GM12865 (cell line): ENCODE measurements at regions not wholly inside any gene's neighbourhood (a gene's known extent, or its start where the extent isn't known, plus 50 kb on each side); places are given as distances from the start of the nearest gene placed in this dataset.

Experiments used
- DNase-seq: peaks from one replicate; pipeline ENCODE4 v3.0.0; 2010; ENCODE audit warnings: low read depth
- H3K4me3 ChIP-seq: 2 replicates; pipeline ENCODE4 v1.5.1; 2011; ENCODE audit warnings: mild to moderate bottlenecking, low read depth, low read length, control low read depth
- CTCF ChIP-seq: IDR thresholded peaks from 2 replicates; pipeline ENCODE4 v1.5.1; 2011; ENCODE audit warnings: low read length, control low read depth, low read depth, inconsistent platforms; ENCODE audit not compliant: insufficient read depth; ENCODE audit errors: missing control alignments

GRCh38 chr2:150174056-150174805 is 313.2 kb downstream of the RND3 start:
- DNase-seq, result no peak
- TF ChIP-seq CTCF, result no peak
- H3K4me3 ChIP-seq, result no peak overlapping the region

- H3K4me3 ChIP-seq, result no peak overlapping the region
- TF ChIP-seq CTCF, result no peak
- DNase-seq, result no peak
Observed at GRCh38 chr2:150171065-150171548, 316.4 kb downstream of the RND3 start.

- DNase-seq, result no peak
- no peak for TF ChIP-seq CTCF
- no peak overlapping the region for H3K4me3 ChIP-seq
Observed at GRCh38 chr2:150169237-150169629, 318.2 kb downstream of the RND3 start.

- no peak for TF ChIP-seq CTCF
- no peak for DNase-seq
Observed at GRCh38 chr2:150168595-150169236, 318.8 kb downstream of the RND3 start.

GRCh38 chr2:150167711-150168110 is 319.8 kb downstream of the RND3 start:
- peak; percentile 53 for DNase-seq

More at GRCh38 chr2:150168595-150169236, 318.8 kb downstream of the RND3 start:
- no peak overlapping the region for H3K4me3 ChIP-seq

GRCh38 chr2:150166313-150167051 is 321.0 kb downstream of the RND3 start:
- DNase-seq, result no peak
- H3K4me3 ChIP-seq, result no peak overlapping the region
- TF ChIP-seq CTCF, result no peak

More at GRCh38 chr2:150167711-150168110, 319.8 kb downstream of the RND3 start:
- no peak overlapping the region for H3K4me3 ChIP-seq
- TF ChIP-seq CTCF, result no peak
